ENCODE measurements at regions not wholly inside any gene's neighbourhood (a gene's known extent, or its start where the extent isn't known, plus 50 kb on each side); places are given as distances from the start of the nearest gene placed in this dataset.

DNA sequence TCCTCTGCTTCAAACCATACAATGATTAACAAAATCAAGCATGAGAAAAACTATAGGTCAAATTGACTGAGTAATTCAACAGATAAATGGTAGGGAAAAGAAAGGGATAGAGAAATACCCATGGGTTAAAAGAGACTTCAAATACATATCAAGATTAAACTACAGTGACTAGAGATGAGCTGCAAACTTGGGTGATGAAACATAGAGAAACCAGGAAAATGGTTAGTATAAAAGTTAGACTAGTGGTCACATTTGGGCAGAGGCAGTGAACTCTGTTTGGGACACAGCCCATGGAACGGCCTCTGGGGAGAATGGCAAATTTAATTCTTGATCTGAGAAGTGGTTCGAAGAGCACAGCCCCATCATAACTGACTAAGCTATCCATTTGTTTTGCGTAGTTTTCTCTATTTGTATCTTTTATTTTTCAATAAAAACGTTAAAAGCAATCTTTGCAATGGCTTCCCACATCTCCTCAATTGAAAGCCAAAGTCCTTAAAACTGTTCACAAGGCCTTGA lies 99.4 kb downstream of the APIP start:
- no peak for TF ChIP-seq CTCF (IDR thresholded peaks at IDR 0.05)
- no peak for TF ChIP-seq POLR2A (IDR thresholded peaks at IDR 0.05)

All from testis (tissue), 2 donors.